ENCODE measurements at regions not wholly inside any gene's neighbourhood (a gene's known extent, or its start where the extent isn't known, plus 50 kb on each side); places are given as distances from the start of the nearest gene placed in this dataset.

GRCh38 chr16:87176735-87177134, 140.5 kb downstream of the C16orf95 start:
- H2AFZ ChIP-seq: no peak overlapping the region
- no peaks in the 10 kb centered on the region for H4K20me1 ChIP-seq (ENCODE audit: insufficient read depth, poor library complexity, severe bottlenecking)
- no peaks in the 10 kb centered on the region for H3K36me3 ChIP-seq (replicated peaks; ENCODE audit: insufficient read depth, low read depth)
- H3K79me2 ChIP-seq: no peaks in the 10 kb centered on the region
- H3K4me1 ChIP-seq (ENCODE audit: insufficient read depth): peaks cover 17% of the 10 kb centered on the region
- no peaks in the 10 kb centered on the region for H3K27me3 ChIP-seq
- no peaks in the 10 kb centered on the region for H3K9me2 ChIP-seq (replicated peaks; ENCODE audit: insufficient read depth)
- DNase-seq (ENCODE audit: low spot score): no peak
- H3K27ac ChIP-seq: no peak overlapping the region
- WGBS (ENCODE audit: low lambda C conversion rate, missing lambda C conversion rate): 94% methylated on average over 5 of the region's 7 CpGs
- TF ChIP-seq CTCF (IDR thresholded peaks at IDR 0.05; ENCODE audit: poor library complexity) (no peak), EZH2phosphoT487 (IDR thresholded peaks at IDR 0.05; ENCODE audit: low read depth, severe bottlenecking, unreplicated experiment) (no peak), EZH2 (IDR thresholded peaks at IDR 0.05; ENCODE audit: borderline replicate concordance) (no peak)
- H3K4me3 ChIP-seq: no peak overlapping the region
- no peaks in the 10 kb centered on the region for H3K9me3 ChIP-seq (ENCODE audit: low read depth)
- no peak overlapping the region for H3K4me2 ChIP-seq

- DNase-seq (ENCODE audit: low spot score): no peak
Observed at GRCh38 chr16:87177673-87178072, 139.5 kb downstream of the C16orf95 start.

GRCh38 chr16:87178177-87178863, 138.9 kb downstream of the C16orf95 start:
- no peak overlapping the region for H3K27ac ChIP-seq

More at GRCh38 chr16:87177673-87178072, 139.5 kb downstream of the C16orf95 start:
- H3K9me2 ChIP-seq (replicated peaks; ENCODE audit: insufficient read depth): no peaks in the 10 kb centered on the region
- no peaks in the 10 kb centered on the region for H4K20me1 ChIP-seq (ENCODE audit: insufficient read depth, poor library complexity, severe bottlenecking)
- peak overlapping the region; percentile 12 for H2AFZ ChIP-seq
- H3K4me1 ChIP-seq (ENCODE audit: insufficient read depth): peaks cover 17% of the 10 kb centered on the region
- TF ChIP-seq EZH2phosphoT487 (IDR thresholded peaks at IDR 0.05; ENCODE audit: low read depth, severe bottlenecking, unreplicated experiment) (no peak), EZH2 (IDR thresholded peaks at IDR 0.05; ENCODE audit: borderline replicate concordance) (no peak), CTCF (IDR thresholded peaks at IDR 0.05; ENCODE audit: poor library complexity) (no peak)
- H3K9me3 ChIP-seq (ENCODE audit: low read depth): no peaks in the 10 kb centered on the region
- WGBS (ENCODE audit: low lambda C conversion rate, missing lambda C conversion rate): 82% methylated on average over 9 of the region's 15 CpGs
- no peaks in the 10 kb centered on the region for H3K27me3 ChIP-seq
- no peak overlapping the region for H3K27ac ChIP-seq
- no peaks in the 10 kb centered on the region for H3K79me2 ChIP-seq
- H3K36me3 ChIP-seq (replicated peaks; ENCODE audit: insufficient read depth, low read depth): no peaks in the 10 kb centered on the region
- no peak overlapping the region for H3K4me3 ChIP-seq
- peak overlapping the region; percentile 49 for H3K4me2 ChIP-seq

More at GRCh38 chr16:87178177-87178863, 138.9 kb downstream of the C16orf95 start:
- 15% methylated on average over 10 of the region's 14 CpGs for WGBS (ENCODE audit: low lambda C conversion rate, missing lambda C conversion rate)
- Histone ChIP-seq H3K4me1 (ENCODE audit: insufficient read depth) (peaks cover 17% of the 10 kb centered on the region), H3K27me3 (no peaks in the 10 kb centered on the region), H2AFZ (peak overlapping the region; percentile 12), H3K4me2 (peak overlapping the region; percentile 49), H3K4me3 (no peak overlapping the region), H3K9me3 (ENCODE audit: low read depth) (no peaks in the 10 kb centered on the region), H3K36me3 (replicated peaks; ENCODE audit: insufficient read depth, low read depth) (no peaks in the 10 kb centered on the region), H4K20me1 (ENCODE audit: insufficient read depth, poor library complexity, severe bottlenecking) (no peaks in the 10 kb centered on the region), H3K79me2 (no peaks in the 10 kb centered on the region), H3K9me2 (replicated peaks; ENCODE audit: insufficient read depth) (no peaks in the 10 kb centered on the region)
- peak; percentile 44 for DNase-seq (ENCODE audit: low spot score)
- no peak for TF ChIP-seq EZH2phosphoT487 (IDR thresholded peaks at IDR 0.05; ENCODE audit: low read depth, severe bottlenecking, unreplicated experiment)
- TF ChIP-seq EZH2 (IDR thresholded peaks at IDR 0.05; ENCODE audit: borderline replicate concordance): no peak
- no peak for TF ChIP-seq CTCF (IDR thresholded peaks at IDR 0.05; ENCODE audit: poor library complexity)

Data from hepatocyte (in vitro differentiated cells).